ENCODE measurements at regions not wholly inside any gene's neighbourhood (a gene's known extent, or its start where the extent isn't known, plus 50 kb on each side); places are given as distances from the start of the nearest gene placed in this dataset.

DNA sequence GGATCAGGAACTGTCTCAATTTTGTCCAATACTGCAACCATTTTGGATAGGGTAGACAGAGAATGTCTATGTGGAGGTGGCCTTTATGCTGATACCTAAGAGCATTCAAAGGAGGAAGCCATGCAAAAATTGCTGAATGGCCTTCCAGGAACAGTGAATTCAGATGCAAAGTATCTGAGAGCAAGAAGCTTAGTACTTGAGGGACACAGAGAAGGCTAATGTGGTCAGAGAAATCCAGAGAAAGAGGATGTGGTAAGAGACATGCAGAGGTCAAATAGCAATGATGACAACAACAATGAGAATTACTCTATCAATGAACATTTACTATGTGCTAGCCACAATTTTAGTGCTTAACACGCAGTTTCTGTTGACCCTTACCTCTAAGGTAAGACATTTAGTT lies 785.6 kb upstream of the KLHL1 start:
- Histone ChIP-seq H3K36me3 (no peaks in the 10 kb centered on the region), H3K4me3 (no peak overlapping the region), H3K4me1 (no peaks in the 10 kb centered on the region), H3K27me3 (no peaks in the 10 kb centered on the region), H3K9me3 (no peaks in the 10 kb centered on the region), H3K27ac (replicated peaks in 1 of 4) (no peak overlapping the region)
- TF ChIP-seq CTCF (IDR thresholded peaks at IDR 0.05) (no peak), POLR2AphosphoS5 (IDR thresholded peaks at IDR 0.05) (no peak)
- DNase-seq (ENCODE audit: extremely low spot score): no peak
- intact Hi-C loops (cut with DNase I): no loop called here
- WGBS: 71% methylated on average over 1 of the region's 1 CpG

GRCh38 chr13:70890289-70890688 lies 782.0 kb upstream of the KLHL1 start:
- no peak overlapping the region for H3K27ac ChIP-seq (replicated peaks in 1 of 4)
- no peak for DNase-seq (ENCODE audit: extremely low spot score)
- H3K27me3 ChIP-seq: no peaks in the 10 kb centered on the region
- intact Hi-C loops (cut with DNase I): no loop called here
- no peaks in the 10 kb centered on the region for H3K36me3 ChIP-seq
- no peaks in the 10 kb centered on the region for H3K4me1 ChIP-seq
- no peak overlapping the region for H3K4me3 ChIP-seq
- H3K9me3 ChIP-seq: no peaks in the 10 kb centered on the region
- TF ChIP-seq CTCF (IDR thresholded peaks at IDR 0.05) (no peak), POLR2A (IDR thresholded peaks at IDR 0.05; ENCODE audit: low read depth) (no peak), EP300 (IDR thresholded peaks at IDR 0.05) (no peak), POLR2AphosphoS5 (IDR thresholded peaks at IDR 0.05) (no peak)

- H3K36me3 ChIP-seq: no peaks in the 10 kb centered on the region
- WGBS: 87% methylated on average over 5 of the region's 5 CpGs
- H3K27me3 ChIP-seq: no peaks in the 10 kb centered on the region
- TF ChIP-seq CTCF (IDR thresholded peaks at IDR 0.05) (no peak), POLR2AphosphoS5 (IDR thresholded peaks at IDR 0.05) (no peak), POLR2A (IDR thresholded peaks at IDR 0.05; ENCODE audit: low read depth) (no peak)
- intact Hi-C loops (cut with DNase I): no loop called here
- DNase-seq (ENCODE audit: extremely low spot score): no peak
- no peaks in the 10 kb centered on the region for H3K9me3 ChIP-seq
- H3K27ac ChIP-seq (replicated peaks in 1 of 4): no peak overlapping the region
- H3K4me3 ChIP-seq: no peak overlapping the region
- no peaks in the 10 kb centered on the region for H3K4me1 ChIP-seq
Observed at GRCh38 chr13:70889163-70889562, 780.9 kb upstream of the KLHL1 start.

GRCh38 chr13:70884196-70884595 lies 775.9 kb upstream of the KLHL1 start:
- Histone ChIP-seq H3K27ac (replicated peaks in 1 of 4) (no peak overlapping the region), H3K4me1 (no peaks in the 10 kb centered on the region), H3K36me3 (no peaks in the 10 kb centered on the region), H3K9me3 (no peaks in the 10 kb centered on the region), H3K4me3 (no peak overlapping the region), H3K27me3 (no peaks in the 10 kb centered on the region)
- DNase-seq (ENCODE audit: extremely low spot score): no peak
- WGBS: 61% methylated on average over 2 of the region's 2 CpGs
- TF ChIP-seq CTCF (IDR thresholded peaks at IDR 0.05) (no peak), POLR2A (IDR thresholded peaks at IDR 0.05; ENCODE audit: low read depth) (no peak), POLR2AphosphoS5 (IDR thresholded peaks at IDR 0.05) (no peak), EP300 (IDR thresholded peaks at IDR 0.05) (no peak)
- intact Hi-C loops (cut with DNase I): no loop called here

DNA sequence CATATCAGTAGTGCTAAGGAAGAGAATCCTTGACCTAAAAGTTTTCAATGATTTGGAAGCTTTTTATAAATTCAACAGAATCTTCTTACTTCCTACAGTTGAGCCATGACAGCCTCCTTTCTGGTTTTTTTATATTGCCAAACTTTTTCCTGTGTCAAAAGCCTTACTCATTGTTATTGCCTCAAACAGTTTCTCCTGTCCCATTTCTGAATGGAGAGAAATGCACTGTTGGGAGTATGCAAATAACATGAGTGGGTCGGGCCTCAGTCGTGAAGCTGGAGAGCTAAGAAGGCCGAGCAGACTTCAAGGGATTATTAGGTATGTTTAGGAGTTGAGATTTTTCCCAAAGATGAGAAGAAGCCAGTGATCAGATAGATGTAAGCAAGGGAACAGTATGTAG lies 766.4 kb upstream of the KLHL1 start:
- no peaks in the 10 kb centered on the region for H3K4me1 ChIP-seq
- TF ChIP-seq POLR2A (IDR thresholded peaks at IDR 0.05; ENCODE audit: low read depth) (no peak), EP300 (IDR thresholded peaks at IDR 0.05) (no peak), CTCF (IDR thresholded peaks at IDR 0.05) (no peak), POLR2AphosphoS5 (IDR thresholded peaks at IDR 0.05) (no peak)

More for the DNA sequence above, 766.4 kb upstream of the KLHL1 start:
- DNase-seq (ENCODE audit: extremely low spot score): no peak
- WGBS: 74% methylated on average over 3 of the region's 3 CpGs
- Histone ChIP-seq H3K36me3 (no peaks in the 10 kb centered on the region), H3K27me3 (no peaks in the 10 kb centered on the region), H3K27ac (replicated peaks in 1 of 4) (no peak overlapping the region), H3K4me3 (no peak overlapping the region), H3K9me3 (no peaks in the 10 kb centered on the region)
- intact Hi-C loops (cut with DNase I): no loop called here

Measured in esophagus muscularis mucosa (tissue), 4 donors.